ENCODE measurements at regions not wholly inside any gene's neighbourhood (a gene's known extent, or its start where the extent isn't known, plus 50 kb on each side); places are given as distances from the start of the nearest gene placed in this dataset.

DNA sequence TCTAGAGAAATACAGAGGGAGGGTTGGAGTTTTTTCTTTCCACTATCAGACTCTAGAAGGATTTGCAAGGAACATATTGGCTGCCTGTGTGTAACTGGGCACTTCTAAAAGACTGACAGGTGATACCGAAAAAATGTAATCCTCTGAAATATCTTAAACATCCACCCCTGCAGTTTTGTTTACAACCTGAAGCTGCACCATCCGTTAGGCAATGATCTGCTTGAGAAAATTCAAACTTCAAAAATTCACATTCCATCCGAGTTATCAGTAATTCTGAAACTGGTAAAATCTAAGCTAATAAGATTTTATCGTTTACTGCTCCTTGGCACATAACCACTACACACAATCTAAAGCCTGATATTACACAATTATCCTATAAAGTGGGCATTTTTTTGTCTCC is 528.6 kb downstream of the FUT8 start:
- peaks cover 15% of the 10 kb centered on the region for H3K4me1 Mint-ChIP-seq (ENCODE audit: low read depth, unreplicated experiment)
- H3K9me3 Mint-ChIP-seq (ENCODE audit: unreplicated experiment), result no peaks in the 10 kb centered on the region

DNA sequence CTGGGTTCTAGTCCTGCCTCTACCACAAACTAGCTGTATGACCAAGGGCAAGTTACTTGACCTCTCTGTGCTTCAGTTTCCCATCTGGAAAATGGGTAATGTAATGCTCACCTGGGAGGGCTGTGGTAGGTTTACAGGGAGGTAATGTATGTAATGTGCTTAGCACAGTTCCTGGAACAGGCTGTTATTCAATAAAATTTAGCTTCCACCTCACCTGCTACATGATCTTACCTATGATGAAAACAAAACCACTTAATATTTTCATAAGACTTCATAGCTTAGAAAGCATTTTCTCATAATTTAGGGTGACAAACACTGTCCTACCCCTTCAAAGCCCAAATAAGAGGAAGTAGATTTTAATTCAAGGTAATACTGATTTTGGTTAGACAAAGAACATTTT is 530.6 kb downstream of the FUT8 start:
- no peak overlapping the region for H3K27ac Mint-ChIP-seq (ENCODE audit: unreplicated experiment)
- TF ChIP-seq, protein P1, sequence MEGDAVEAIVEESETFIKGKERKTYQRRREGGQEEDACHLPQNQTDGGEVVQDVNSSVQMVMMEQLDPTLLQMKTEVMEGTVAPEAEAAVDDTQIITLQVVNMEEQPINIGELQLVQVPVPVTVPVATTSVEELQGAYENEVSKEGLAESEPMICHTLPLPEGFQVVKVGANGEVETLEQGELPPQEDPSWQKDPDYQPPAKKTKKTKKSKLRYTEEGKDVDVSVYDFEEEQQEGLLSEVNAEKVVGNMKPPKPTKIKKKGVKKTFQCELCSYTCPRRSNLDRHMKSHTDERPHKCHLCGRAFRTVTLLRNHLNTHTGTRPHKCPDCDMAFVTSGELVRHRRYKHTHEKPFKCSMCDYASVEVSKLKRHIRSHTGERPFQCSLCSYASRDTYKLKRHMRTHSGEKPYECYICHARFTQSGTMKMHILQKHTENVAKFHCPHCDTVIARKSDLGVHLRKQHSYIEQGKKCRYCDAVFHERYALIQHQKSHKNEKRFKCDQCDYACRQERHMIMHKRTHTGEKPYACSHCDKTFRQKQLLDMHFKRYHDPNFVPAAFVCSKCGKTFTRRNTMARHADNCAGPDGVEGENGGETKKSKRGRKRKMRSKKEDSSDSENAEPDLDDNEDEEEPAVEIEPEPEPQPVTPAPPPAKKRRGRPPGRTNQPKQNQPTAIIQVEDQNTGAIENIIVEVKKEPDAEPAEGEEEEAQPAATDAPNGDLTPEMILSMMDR (IDR thresholded peaks at IDR 0.05; ENCODE audit: partially characterized antibody, unreplicated experiment), result no peak
- no peaks in the 10 kb centered on the region for H3K9me3 Mint-ChIP-seq (ENCODE audit: unreplicated experiment)

More for the DNA sequence above, 528.6 kb downstream of the FUT8 start:
- no peaks in the 10 kb centered on the region for H3K27me3 Mint-ChIP-seq (ENCODE audit: unreplicated experiment)
- TF ChIP-seq, protein P1 (IDR thresholded peaks at IDR 0.05; ENCODE audit: partially characterized antibody, unreplicated experiment), result no peak
- peak overlapping the region; percentile 52 for H3K4me3 Mint-ChIP-seq (ENCODE audit: unreplicated experiment)
- H3K27ac Mint-ChIP-seq (ENCODE audit: unreplicated experiment), result peak overlapping the region; percentile 30
- no peaks in the 10 kb centered on the region for H3K36me3 Mint-ChIP-seq (ENCODE audit: unreplicated experiment)
- no peak for DNase-seq

DNA sequence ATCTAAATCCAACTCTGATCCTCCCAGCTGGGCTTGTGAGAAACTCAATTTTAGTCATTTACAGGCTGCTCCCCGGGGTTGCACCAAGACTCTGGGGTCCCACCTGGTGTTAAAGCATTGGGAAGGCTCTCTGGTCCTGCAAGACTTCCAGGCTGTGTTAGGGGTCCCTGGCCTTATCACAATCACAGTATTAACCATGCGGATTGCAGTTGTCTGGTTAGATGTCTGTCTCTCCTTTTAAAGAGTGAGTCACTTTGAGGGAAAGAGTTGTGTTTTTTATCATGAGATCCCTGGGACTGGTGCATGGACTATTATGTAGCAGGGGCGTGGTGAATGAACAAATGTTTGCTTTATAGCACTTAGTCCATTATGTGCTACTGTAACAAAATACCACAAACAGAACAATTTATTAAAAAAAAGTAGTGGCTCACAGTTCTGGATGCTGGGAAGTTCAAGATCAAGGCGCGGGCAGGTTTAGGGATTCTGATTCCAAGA is 531.4 kb downstream of the FUT8 start:
- no peak for DNase-seq
- Mint-ChIP-seq H3K36me3 (ENCODE audit: unreplicated experiment) (no peaks in the 10 kb centered on the region), H3K4me3 (ENCODE audit: unreplicated experiment) (no peak overlapping the region), H3K9me3 (ENCODE audit: unreplicated experiment) (no peaks in the 10 kb centered on the region), H3K4me1 (ENCODE audit: low read depth, unreplicated experiment) (peaks cover 18% of the 10 kb centered on the region), H3K27me3 (ENCODE audit: unreplicated experiment) (peaks cover 5% of the 10 kb centered on the region), H3K27ac (ENCODE audit: unreplicated experiment) (no peak overlapping the region)
- TF ChIP-seq, protein P1 (IDR thresholded peaks at IDR 0.05; ENCODE audit: partially characterized antibody, unreplicated experiment), result no peak

More for the DNA sequence above, 530.6 kb downstream of the FUT8 start:
- Mint-ChIP-seq H3K4me3 (ENCODE audit: unreplicated experiment) (no peak overlapping the region), H3K4me1 (ENCODE audit: low read depth, unreplicated experiment) (peaks cover 18% of the 10 kb centered on the region), H3K27me3 (ENCODE audit: unreplicated experiment) (peaks cover 3% of the 10 kb centered on the region), H3K36me3 (ENCODE audit: unreplicated experiment) (no peaks in the 10 kb centered on the region)
- DNase-seq, result no peak

DNA sequence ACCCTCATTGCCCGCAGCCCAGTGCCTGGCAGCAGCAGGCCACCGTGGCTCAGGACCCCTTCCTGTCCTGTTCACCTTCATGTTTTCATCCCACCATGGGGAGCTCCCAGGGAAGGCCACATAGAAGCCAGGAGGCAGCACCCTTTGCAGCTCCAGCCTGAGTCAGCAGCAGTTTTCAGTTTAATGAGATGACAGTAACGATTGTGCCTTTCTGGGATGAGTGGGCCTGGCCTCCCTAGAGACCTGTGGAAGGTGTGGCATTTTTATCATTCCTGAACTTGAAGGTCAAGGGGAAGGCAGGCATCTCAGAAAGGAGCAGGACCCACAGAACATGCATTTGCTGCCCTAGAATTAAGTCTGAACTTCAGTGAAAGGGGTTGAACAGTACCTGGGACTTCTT is 532.8 kb downstream of the FUT8 start:
- H3K9me3 Mint-ChIP-seq (ENCODE audit: unreplicated experiment), result peaks cover under 1% of the 10 kb centered on the region
- H3K27me3 Mint-ChIP-seq (ENCODE audit: unreplicated experiment), result peaks cover 5% of the 10 kb centered on the region
- H3K4me1 Mint-ChIP-seq (ENCODE audit: low read depth, unreplicated experiment), result peaks cover 13% of the 10 kb centered on the region
- no peak overlapping the region for H3K4me3 Mint-ChIP-seq (ENCODE audit: unreplicated experiment)
- DNase-seq, result no peak
- H3K36me3 Mint-ChIP-seq (ENCODE audit: unreplicated experiment), result no peaks in the 10 kb centered on the region
- no peak overlapping the region for H3K27ac Mint-ChIP-seq (ENCODE audit: unreplicated experiment)
- TF ChIP-seq, protein P1 (IDR thresholded peaks at IDR 0.05; ENCODE audit: partially characterized antibody, unreplicated experiment), result no peak

DNA sequence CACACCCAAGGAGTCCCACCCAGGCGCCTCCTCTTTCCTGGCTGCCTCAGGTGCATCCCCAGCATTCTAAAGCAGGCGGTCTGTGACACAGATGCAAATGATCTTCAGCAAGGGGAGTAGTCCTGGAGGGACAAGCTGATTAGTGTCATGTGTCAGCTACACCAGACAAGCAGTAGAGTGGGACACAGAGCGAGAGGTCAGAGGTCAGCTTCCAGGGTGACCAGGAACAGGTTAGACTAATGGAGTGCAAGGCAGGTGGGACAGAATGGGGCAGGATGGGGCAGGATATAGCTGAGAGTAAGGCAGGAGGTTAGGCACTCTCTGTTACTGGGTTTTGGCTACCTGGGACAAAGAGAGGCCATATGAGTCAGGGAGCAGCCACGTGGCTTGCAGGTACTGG is 534.0 kb downstream of the FUT8 start:
- no peak for DNase-seq
- H3K4me3 Mint-ChIP-seq (ENCODE audit: unreplicated experiment), result no peak overlapping the region
- H3K4me1 Mint-ChIP-seq (ENCODE audit: low read depth, unreplicated experiment), result peaks cover 8% of the 10 kb centered on the region
- H3K9me3 Mint-ChIP-seq (ENCODE audit: unreplicated experiment), result peaks cover 2% of the 10 kb centered on the region
- TF ChIP-seq, protein P1 (IDR thresholded peaks at IDR 0.05; ENCODE audit: partially characterized antibody, unreplicated experiment), result no peak
- peaks cover 5% of the 10 kb centered on the region for H3K27me3 Mint-ChIP-seq (ENCODE audit: unreplicated experiment)
- no peaks in the 10 kb centered on the region for H3K36me3 Mint-ChIP-seq (ENCODE audit: unreplicated experiment)
- H3K27ac Mint-ChIP-seq (ENCODE audit: unreplicated experiment), result no peak overlapping the region
